Stimulated activated CD8-positive, alpha-beta memory T cell treated with anti-CD3 and anti-CD28 coated beads, Interleukin-4, amount 100 ng/mL, for 24 hours (primary cell): ENCODE measurements at regions not wholly inside any gene's neighbourhood (a gene's known extent, or its start where the extent isn't known, plus 50 kb on each side); places are given as distances from the start of the nearest gene placed in this dataset.

ENCODE experiments used
- DNase-seq: peaks from one replicate; pipeline ENCODE4 v3.0.0-alpha.2; 2020; ENCODE audit warnings: low read depth

- no peak for DNase-seq
These were observed 71.6 kb upstream of the GAREM1 start for GRCh38 chr18:32542221-32542798.

GRCh38 chr18:32530947-32531651, 60.4 kb upstream of the GAREM1 start:
- DNase-seq: no peak

GRCh38 chr18:32529722-32530420, 59.2 kb upstream of the GAREM1 start:
- no peak for DNase-seq

GRCh38 chr18:32520771-32521170, 50.1 kb upstream of the GAREM1 start:
- DNase-seq: no peak
